GM18505 (cell line): ENCODE measurements at regions not wholly inside any gene's neighbourhood (a gene's known extent, or its start where the extent isn't known, plus 50 kb on each side); places are given as distances from the start of the nearest gene placed in this dataset.

Source experiments
- ATAC-seq: cut with Tn5 transposase; IDR thresholded peaks from one replicate; pipeline ENCODE4 v1.9.1; 2021; ENCODE audit not compliant: unreplicated experiment
- POLR2A ChIP-seq: IDR thresholded peaks from 4 replicates; pipeline ENCODE4 v1.6.1; 2011; ENCODE audit warnings: borderline replicate concordance; ENCODE audit not compliant: insufficient read depth, insufficient read length; ENCODE audit errors: extremely low read depth

DNA sequence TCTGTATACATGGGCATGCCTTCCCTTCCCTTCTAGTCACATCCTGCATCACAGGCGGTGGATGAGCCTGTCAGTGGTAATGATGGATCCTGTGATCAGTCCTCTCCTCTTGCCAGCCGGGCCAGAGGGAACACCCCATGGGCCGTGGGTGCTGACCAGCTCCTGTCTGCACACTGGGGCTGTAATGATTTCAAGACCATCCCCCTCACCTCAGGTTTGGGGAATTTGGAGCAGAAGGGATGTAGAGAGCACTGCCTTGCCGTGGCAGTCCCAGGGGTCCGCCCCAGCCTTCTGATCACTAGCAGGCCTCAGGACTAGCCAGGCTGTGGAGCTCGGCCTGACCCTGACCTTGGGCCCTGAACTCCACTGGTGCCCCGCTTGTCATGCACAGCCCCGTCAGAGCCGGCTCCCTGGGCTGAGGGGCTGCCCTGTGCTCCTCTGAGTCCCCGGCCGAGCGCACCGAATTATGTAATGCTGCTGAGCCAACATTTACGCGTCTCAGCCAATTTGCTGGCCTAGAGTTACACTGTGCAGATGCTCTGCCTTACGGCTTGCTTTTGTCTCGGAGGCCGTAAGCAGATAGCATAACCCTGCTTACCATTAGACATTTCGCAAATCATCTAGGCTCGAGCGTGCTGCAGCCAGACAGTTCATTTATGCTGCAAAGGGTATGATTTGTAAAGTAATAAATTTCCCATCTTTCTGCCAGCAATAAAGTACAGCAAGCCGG is 155.3 kb downstream of the MACROH2A1 start:
- ATAC-seq, result no peak
- no peak for TF ChIP-seq POLR2A

DNA sequence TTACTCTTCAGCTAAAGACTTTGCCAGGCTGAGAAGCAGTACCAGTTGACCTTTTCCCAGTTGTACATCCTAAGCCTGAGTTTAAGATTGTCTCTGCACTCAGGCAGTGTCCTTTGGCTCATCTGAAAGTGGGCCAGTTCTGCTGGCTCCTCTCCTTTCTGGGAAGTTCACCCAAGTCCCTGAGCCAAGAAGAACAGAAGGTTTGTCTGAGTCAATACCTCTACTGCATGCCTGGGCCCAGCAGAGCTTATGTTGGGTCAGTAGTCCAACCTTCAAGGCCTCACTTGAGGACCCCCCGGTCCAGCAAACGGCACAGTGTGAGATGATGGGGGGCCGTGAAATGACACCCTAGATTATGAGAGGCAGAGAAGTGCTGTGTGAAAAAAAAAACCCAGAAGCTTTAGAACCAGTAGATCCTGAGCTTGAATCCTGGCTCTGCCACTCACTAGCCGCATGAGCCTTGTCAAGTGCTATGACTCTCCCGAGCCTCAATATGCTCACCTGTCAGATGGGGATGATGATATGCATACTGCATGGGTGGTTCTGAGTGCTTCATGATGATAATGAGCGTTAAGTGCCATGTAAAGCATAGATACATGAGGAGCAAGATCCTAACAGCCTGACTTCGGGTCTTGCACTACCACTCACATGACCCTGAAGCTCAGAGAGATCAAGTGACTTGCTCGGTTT is 156.0 kb downstream of the MACROH2A1 start:
- TF ChIP-seq POLR2A, result no peak
- no peak for ATAC-seq

DNA sequence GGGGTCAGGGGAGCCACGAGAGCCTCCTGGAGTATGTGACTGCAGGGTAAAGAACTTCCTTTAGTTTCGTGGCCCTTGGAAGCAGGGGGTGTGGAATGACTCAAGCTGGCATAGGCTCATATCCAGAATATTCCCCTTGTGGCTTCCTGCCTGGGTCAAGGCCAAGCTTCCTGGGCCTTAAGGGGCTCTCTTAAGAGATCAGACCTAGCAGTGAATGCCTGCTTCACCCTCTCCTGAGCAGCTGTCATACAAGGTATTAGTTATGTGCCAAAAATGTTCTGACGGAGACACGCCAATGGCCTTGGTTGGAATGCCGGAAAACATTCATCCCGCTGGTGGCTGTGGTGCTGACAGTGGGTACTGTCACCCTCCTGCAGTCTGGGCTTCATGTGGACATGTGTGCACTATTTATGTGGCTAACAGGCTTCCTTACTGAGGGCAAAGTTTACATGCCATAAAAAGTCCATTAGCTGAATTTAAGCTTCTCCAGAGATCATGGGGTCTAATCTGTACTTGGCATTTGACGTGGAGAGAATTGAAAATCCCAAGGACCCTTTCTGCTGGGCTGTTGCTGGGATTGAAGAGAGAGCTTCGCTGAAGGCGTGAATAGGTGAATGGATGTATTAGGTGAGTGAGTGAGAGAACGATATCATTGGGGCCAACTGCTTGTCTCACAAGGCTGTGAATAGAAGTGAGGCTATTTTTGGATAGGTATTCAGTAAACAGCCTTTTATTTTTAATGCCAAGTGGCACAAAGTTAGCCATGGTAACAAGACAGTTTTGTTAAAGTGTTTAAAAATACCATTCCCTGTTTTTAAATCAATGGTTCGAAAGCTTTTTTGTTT is 156.8 kb downstream of the MACROH2A1 start:
- TF ChIP-seq POLR2A, result no peak
- no peak for ATAC-seq

DNA sequence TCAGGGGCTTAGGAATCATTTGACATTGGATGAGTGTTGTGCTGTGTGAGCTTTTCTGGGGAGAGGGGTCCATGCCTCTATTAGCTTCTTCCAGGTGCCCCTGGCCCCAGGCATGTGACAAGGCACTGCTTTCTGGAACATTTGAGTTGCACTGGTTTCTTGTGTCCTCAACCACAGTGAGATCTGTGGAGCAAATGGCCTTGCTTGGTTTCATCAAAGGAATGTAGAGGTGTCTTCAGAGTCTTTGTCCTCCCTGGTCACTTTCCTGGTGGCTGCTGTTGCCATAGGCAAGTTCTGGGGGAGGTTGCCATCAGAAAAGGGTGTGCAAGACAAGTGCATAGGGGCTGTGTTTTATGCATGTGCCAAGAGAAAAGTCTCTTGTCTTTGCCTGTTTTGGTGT is 157.5 kb downstream of the MACROH2A1 start:
- no peak for ATAC-seq
- no peak for TF ChIP-seq POLR2A

DNA sequence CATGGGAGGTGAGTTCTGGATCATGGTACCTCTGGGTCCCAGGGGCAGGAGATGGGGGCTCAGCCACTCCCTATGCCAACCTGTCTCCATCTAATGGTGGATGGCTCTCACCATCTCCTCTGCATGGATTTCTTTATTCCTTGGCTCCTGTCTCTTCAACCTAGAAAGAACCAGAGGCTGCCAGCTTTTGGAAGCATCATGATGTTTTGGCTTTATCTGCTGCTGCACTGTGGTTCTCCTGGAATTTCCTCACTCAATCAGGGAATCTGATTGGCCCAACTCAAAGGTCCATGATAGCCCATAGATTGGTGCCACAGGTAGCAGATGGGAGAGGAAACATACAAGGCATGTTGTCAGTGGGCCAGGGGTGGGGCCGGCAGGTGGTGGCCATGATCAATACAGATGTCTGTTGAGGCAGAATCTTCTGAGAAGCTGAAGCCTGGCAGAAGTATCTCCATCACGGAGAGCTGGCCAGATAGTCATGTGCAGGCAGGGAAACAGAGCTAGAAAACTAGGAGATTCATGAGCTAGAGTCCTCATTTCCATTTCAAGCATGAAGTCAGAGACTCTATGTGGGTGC is 158.2 kb downstream of the MACROH2A1 start:
- no peak for TF ChIP-seq POLR2A
- ATAC-seq, result no peak

DNA sequence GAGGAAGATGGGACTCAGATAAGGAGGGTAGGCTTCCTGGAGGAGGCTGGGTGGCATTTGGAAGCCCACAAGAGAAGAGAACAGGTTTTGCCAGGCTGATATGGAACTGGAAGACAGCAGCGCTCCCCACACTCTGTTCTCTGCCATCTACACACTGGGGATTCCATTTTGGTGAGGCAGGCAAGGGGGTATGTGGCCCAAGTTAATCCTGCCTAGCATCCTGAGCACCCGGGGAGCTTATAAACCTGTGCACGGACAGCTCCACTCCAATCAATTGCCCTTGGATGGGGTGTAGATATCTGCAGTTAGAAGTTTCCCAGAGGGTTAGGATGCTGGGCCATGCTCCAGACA is 158.8 kb downstream of the MACROH2A1 start:
- ATAC-seq, result no peak
- TF ChIP-seq POLR2A, result no peak

DNA sequence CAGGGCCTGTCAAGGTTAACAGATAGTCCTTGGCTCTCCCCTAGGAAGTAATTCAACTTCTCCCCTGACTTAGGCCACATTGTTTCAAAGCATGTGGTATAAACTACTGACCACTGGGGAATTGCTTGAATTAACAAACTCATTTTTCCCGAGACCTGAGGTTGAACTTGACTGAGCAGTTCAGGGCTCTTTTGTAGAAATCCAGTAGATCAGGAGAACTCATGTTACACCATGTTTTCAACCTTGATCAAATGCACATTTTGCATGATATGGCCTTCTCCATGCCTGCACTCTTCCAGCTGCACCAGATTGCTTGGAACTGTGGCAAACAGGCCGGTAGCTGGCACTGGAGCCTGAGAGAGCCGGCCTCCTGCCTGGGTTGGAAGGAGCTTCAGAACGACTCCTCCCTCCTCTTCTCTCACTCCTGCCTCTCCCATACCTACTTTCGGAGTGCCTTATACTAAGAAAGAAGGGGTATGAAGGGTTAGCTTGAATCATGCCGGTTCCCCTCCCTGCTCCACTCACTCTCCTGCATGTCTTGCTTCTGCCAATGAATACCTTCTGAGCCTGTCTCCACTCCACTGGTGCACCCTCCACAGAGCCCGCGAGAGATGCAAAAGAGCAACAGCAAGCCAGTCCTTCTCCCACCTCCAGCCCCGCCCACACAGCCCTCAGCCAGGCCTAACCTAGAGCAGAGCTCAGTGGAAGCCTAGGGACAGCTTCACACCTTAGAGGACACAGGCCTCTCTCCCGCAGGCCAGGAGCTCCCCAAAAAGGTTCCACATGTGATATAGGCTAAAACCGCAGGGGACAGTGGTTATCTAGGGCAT is 159.4 kb downstream of the MACROH2A1 start:
- ATAC-seq, result no peak
- TF ChIP-seq POLR2A, result no peak

DNA sequence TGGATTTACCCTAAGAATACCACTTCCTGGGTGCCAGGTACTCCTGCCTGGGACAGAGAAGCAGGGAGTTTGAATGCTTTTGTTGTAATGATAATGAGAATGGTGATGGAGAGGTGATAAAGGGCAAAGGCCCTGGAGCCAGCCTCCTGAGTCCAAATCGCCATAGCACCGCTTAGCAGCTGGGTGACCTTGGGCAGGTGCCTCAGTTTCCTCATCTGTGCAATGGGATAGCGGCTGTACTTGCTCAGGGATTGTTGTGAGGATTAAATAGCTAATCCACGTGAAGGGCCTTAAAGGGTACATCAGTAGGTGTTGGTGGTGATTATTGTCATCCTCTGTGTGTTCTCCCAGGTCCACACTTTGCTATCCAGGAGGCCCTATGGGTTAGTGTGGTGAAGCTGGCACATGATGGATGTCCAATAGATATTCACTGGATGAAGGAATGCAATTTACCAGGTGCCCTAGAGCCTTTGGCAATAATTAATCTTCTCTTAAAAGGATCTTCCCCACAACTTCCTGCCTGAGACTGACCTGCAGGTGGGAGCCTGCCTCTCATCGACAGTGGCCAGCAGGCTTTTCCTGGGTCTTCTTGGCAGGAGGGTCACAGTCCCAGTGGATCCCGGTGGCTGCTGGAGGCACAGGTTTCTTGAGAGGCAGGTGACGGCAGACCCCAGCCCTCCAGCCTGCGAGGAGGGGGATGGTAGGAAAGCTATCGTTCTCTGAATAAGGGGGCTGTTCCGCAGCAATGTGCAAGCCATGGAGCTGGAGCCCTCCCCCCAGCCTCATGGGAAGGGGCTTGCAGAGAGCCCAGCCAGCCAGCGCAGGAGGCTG is 160.2 kb downstream of the MACROH2A1 start:
- TF ChIP-seq POLR2A, result no peak
- no peak for ATAC-seq

DNA sequence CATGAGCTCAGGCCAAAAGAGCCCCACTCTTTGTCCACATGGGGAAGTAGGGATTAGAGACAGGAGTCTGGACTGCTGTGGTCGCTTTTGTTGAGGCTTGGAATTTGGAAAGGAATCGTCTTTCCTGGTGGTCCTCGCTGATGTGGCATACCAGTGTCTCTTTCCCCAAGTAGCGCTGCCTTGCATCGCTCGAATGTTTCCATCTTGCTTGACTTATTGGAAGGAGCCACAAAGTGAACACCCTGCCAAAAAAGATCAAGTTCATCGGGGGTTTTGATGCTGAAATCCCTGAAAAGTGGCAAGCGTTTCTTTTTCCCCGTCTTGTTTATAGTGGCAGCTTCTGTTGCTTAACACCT is 161.3 kb downstream of the MACROH2A1 start:
- no peak for ATAC-seq
- TF ChIP-seq POLR2A, result no peak

DNA sequence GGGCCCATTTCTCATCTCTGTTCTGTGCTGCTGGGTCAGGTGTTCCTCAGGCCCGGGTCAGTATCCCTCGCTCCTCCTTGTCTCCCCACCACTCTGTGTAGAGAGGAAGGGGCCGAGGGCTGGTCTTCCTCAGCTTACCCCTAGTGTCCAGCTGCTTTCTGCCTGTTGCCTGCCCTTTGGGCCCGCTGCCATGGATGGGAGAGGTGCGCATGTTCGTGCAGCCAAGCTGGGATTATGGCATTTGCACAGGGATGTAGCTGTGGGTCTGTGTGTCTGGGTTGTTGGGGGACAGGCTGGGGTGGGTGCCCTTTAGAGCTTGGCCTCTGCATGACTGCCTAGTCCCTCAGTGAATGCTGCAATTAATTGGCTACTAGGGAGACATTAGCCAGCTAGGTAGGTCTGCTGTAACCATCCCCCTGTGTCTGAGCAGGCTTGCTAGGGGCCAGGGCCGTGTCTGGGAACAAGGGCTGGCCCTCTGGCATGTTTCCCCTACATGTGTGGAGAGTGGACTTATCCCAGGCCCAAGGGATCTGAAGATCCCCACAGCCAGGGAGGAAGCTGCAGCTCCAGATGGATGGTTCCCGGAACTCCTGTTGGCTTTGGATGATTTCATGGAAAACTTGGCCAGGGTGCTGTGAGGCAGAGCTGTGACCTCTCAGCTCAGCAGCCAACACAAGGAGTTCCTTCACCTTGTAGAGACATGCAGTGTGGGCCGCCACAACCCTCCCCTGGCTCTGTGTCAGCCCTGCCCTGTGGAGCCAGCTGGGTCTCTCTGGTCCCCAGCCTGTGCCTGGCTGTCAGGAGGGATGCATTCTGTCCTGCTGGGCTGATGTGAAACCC is 161.9 kb downstream of the MACROH2A1 start:
- ATAC-seq, result no peak
- no peak for TF ChIP-seq POLR2A

DNA sequence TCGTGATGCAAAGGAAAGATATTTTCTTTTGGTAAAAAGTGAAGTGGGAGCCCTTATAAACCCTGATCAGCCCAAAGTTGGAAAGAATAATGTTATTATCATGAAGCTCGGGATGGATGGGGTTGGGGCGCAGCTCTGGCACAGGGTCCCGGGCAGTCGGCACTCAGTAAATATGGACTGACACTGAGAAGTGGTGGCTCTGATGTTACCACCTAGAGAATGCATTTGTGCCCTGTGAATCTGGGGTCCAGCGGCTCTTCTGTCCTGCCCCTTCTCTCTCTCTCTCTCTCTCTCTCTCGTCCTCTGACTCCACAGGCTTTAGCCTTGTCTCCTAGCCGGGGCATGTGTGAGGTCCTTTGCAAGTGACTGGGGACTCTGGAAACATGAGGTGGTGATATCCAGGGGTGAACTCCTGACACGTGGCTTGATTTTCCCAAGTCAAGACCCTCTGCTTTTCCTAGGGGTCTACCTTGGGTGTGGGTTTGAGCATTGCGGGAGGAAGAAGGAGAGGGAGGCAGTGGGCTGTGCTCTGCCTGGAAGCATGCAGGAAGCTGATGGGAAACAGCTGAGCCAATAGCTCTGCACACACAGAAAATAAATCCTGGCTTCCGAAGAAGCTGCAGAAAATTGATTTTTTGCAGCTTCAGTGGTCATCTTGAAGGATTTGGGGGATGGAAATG is 162.7 kb downstream of the MACROH2A1 start:
- ATAC-seq, result no peak
- no peak for TF ChIP-seq POLR2A
